HEK293 (cell line): ENCODE measurements at regions not wholly inside any gene's neighbourhood (a gene's known extent, or its start where the extent isn't known, plus 50 kb on each side); places are given as distances from the start of the nearest gene placed in this dataset.
A peak's percentile ranks its signal among the peaks of the same experiment; 100 is the strongest.

Experiments used
- CTCF ChIA-PET: fragments of 350-600 bp; formaldehyde crosslinking; extraction: SDS; loops from one replicate; lab custom pipeline; 2021; ENCODE audit warnings: antibody characterized with exemption; lab: Yijun Ruan, JAX
- POLR2A ChIA-PET: fragments of 300-600 bp; formaldehyde crosslinking; extraction: SDS; loops from one replicate; lab custom pipeline; 2020; ENCODE audit warnings: antibody characterized with exemption, inconsistent platforms; lab: Yijun Ruan, JAX
- H3K27ac ChIP-seq: fragments of 200-500 bp; sonication (Bioruptor generic); 2 replicates; pipeline ENCODE4 v1.5.1; 2014; ENCODE audit warnings: low read depth, low read length, control low read depth, inconsistent platforms; ENCODE audit errors: extremely low read depth
- H3K36me3 ChIP-seq, 2 experiments: fragments of 200-500 bp in 1 of 2; sonication (Bioruptor generic) in 1 of 2; 1 replicate in 1 of 2; 2 replicates in 1 of 2; pipeline ENCODE4 v1.5.1; 2014 to 2017; ENCODE audit warnings: inconsistent platforms in 2 of 2, low read length in 2 of 2; ENCODE audit not compliant: control insufficient read depth in 2 of 2, insufficient read depth in 1 of 2
- H3K4me1 ChIP-seq: fragments of 200-500 bp; sonication (Bioruptor generic); 2 replicates; pipeline ENCODE4 v1.5.1; 2014; ENCODE audit warnings: mild to moderate bottlenecking, low read length, inconsistent platforms; ENCODE audit not compliant: control insufficient read depth, insufficient read depth
- H3K4me3 ChIP-seq: 2 replicates; pipeline ENCODE4 v1.5.1; 2011; ENCODE audit warnings: low read depth, mild to moderate bottlenecking, control low read depth, low read length, moderate library complexity
- H3K9me3 ChIP-seq: fragments of 200-500 bp; sonication (Bioruptor generic); 2 replicates; pipeline ENCODE4 v1.5.1; 2014; ENCODE audit warnings: low read depth, low read length, inconsistent platforms; ENCODE audit not compliant: control insufficient read depth, insufficient read depth
- GLI2 ChIP-seq: fragments of 450-650 bp; formaldehyde crosslinking; IDR thresholded peaks from 2 replicates; pipeline ENCODE4; 2017; ENCODE audit warnings: missing biosample characterization, missing genetic modification characterization, low read depth, borderline replicate concordance
- GLI4 ChIP-seq: fragments of 450-650 bp; formaldehyde crosslinking; IDR thresholded peaks from 2 replicates; pipeline ENCODE4 v1.5.1; 2016; ENCODE audit warnings: missing biosample characterization, missing genetic modification characterization
- WT1 ChIP-seq: fragments of 450-650 bp; formaldehyde crosslinking; IDR thresholded peaks from 2 replicates; pipeline ENCODE4 v1.5.1; 2016; ENCODE audit warnings: missing biosample characterization, missing genetic modification characterization
- YY2 ChIP-seq: fragments of 450-650 bp; formaldehyde crosslinking; IDR thresholded peaks from 2 replicates; pipeline ENCODE4 v1.5.1; 2016; ENCODE audit warnings: missing biosample characterization, missing genetic modification characterization
- ZNF121 ChIP-seq: fragments of 450-650 bp; formaldehyde crosslinking; IDR thresholded peaks from 2 replicates; pipeline ENCODE4 v1.5.1; 2016; ENCODE audit warnings: missing biosample characterization, missing genetic modification characterization
- ZNF157 ChIP-seq: fragments of 450-650 bp; formaldehyde crosslinking; IDR thresholded peaks from 2 replicates; pipeline ENCODE4 v1.5.1; 2016; ENCODE audit warnings: missing biosample characterization, missing genetic modification characterization
- ZNF16 ChIP-seq: fragments of 450-650 bp; formaldehyde crosslinking; IDR thresholded peaks from 2 replicates; pipeline ENCODE4 v1.5.1; 2016; ENCODE audit warnings: low read depth, missing biosample characterization, missing genetic modification characterization
- ZNF175 ChIP-seq: fragments of 450-650 bp; formaldehyde crosslinking; IDR thresholded peaks from 2 replicates; pipeline ENCODE4 v1.5.1; 2016; ENCODE audit warnings: missing biosample characterization, missing genetic modification characterization
- ZNF248 ChIP-seq: fragments of 450-650 bp; formaldehyde crosslinking; IDR thresholded peaks from 2 replicates; pipeline ENCODE4 v1.5.1; 2017; ENCODE audit warnings: missing biosample characterization, missing genetic modification characterization
- ZNF266 ChIP-seq: fragments of 450-650 bp; formaldehyde crosslinking; IDR thresholded peaks from 2 replicates; pipeline ENCODE4 v1.5.1; 2016; ENCODE audit warnings: missing biosample characterization, missing genetic modification characterization, low read depth
- ZNF302 ChIP-seq: fragments of 450-650 bp; formaldehyde crosslinking; IDR thresholded peaks from 2 replicates; pipeline ENCODE4 v1.5.1; 2016; ENCODE audit warnings: missing biosample characterization, missing genetic modification characterization, low read depth
- ZNF341 ChIP-seq: fragments of 450-650 bp; formaldehyde crosslinking; IDR thresholded peaks from 2 replicates; pipeline ENCODE4; 2016; ENCODE audit warnings: low read depth, missing biosample characterization, missing genetic modification characterization
- ZNF366 ChIP-seq: fragments of 450-650 bp; formaldehyde crosslinking; conservative IDR thresholded peaks from 2 replicates; pipeline ENCODE4 v1.5.1; 2016; ENCODE audit warnings: missing biosample characterization, missing genetic modification characterization
- ZNF398 ChIP-seq: fragments of 450-650 bp; formaldehyde crosslinking; IDR thresholded peaks from 2 replicates; pipeline ENCODE4 v1.5.1; 2017; ENCODE audit warnings: missing biosample characterization, missing genetic modification characterization
- ZNF423 ChIP-seq: fragments of 450-650 bp; formaldehyde crosslinking; IDR thresholded peaks from 2 replicates; pipeline ENCODE4 v1.5.1; 2016; ENCODE audit warnings: missing biosample characterization, missing genetic modification characterization
- ZNF426 ChIP-seq: fragments of 450-650 bp; formaldehyde crosslinking; IDR thresholded peaks from 2 replicates; pipeline ENCODE4 v1.5.1; 2017; ENCODE audit warnings: missing biosample characterization, missing genetic modification characterization, mild to moderate bottlenecking, inconsistent platforms, moderate library complexity
- ZNF501 ChIP-seq: fragments of 450-650 bp; formaldehyde crosslinking; IDR thresholded peaks from 2 replicates; pipeline ENCODE4 v1.5.1; 2016; ENCODE audit warnings: missing biosample characterization, missing genetic modification characterization
- ZNF510 ChIP-seq: fragments of 450-650 bp; formaldehyde crosslinking; IDR thresholded peaks from 2 replicates; pipeline ENCODE4 v1.5.1; 2018; ENCODE audit warnings: mild to moderate bottlenecking, missing genetic modification characterization, missing biosample characterization; ENCODE audit not compliant: insufficient replicate concordance
- ZNF514 ChIP-seq: fragments of 450-650 bp; formaldehyde crosslinking; IDR thresholded peaks from 2 replicates; pipeline ENCODE4 v1.5.1; 2016; ENCODE audit warnings: missing biosample characterization, missing genetic modification characterization
- ZNF530 ChIP-seq: fragments of 450-650 bp; formaldehyde crosslinking; IDR thresholded peaks from 2 replicates; pipeline ENCODE4 v1.5.1; 2016; ENCODE audit warnings: low read depth, missing biosample characterization, missing genetic modification characterization
- ZNF571 ChIP-seq: fragments of 450-650 bp; formaldehyde crosslinking; IDR thresholded peaks from 2 replicates; pipeline ENCODE4 v1.5.0; 2017; ENCODE audit warnings: missing biosample characterization, missing genetic modification characterization
- ZNF610 ChIP-seq: fragments of 450-650 bp; formaldehyde crosslinking; IDR thresholded peaks from 2 replicates; pipeline ENCODE4 v1.5.1; 2016; ENCODE audit warnings: missing biosample characterization, missing genetic modification characterization, borderline replicate concordance
- ZNF626 ChIP-seq: fragments of 450-650 bp; sonication (Bioruptor Pico); formaldehyde crosslinking; IDR thresholded peaks from 2 replicates; pipeline ENCODE4 v1.5.1; 2018; ENCODE audit warnings: missing biosample characterization, missing genetic modification characterization, inconsistent platforms
- ZNF658 ChIP-seq: fragments of 450-650 bp; formaldehyde crosslinking; IDR thresholded peaks from 2 replicates; pipeline ENCODE4; 2016; ENCODE audit warnings: missing biosample characterization, missing genetic modification characterization
- ZNF677 ChIP-seq: fragments of 450-650 bp; IDR thresholded peaks from 2 replicates; pipeline ENCODE4 v1.5.0; 2018; ENCODE audit warnings: missing biosample characterization, mild to moderate bottlenecking, missing genetic modification characterization, moderate library complexity
- ZNF76 ChIP-seq: fragments of 450-650 bp; formaldehyde crosslinking; IDR thresholded peaks from 2 replicates; pipeline ENCODE4; 2016; ENCODE audit warnings: low read depth, missing biosample characterization, missing genetic modification characterization, borderline replicate concordance
- ZNF791 ChIP-seq: fragments of 450-650 bp; formaldehyde crosslinking; IDR thresholded peaks from 2 replicates; pipeline ENCODE4 v1.5.1; 2016; ENCODE audit warnings: missing biosample characterization, missing genetic modification characterization
- ZNF830 ChIP-seq: fragments of 450-650 bp; IDR thresholded peaks from 2 replicates; pipeline ENCODE4 v1.5.0; 2018; ENCODE audit warnings: missing biosample characterization, missing genetic modification characterization, low read depth, mild to moderate bottlenecking, moderate library complexity
- TF ChIP-seq, protein P1 (sequence below): fragments of 450-650 bp; formaldehyde crosslinking; IDR thresholded peaks from 2 replicates; pipeline ENCODE4 v1.5.1; 2016; ENCODE audit warnings: missing biosample characterization, missing genetic modification characterization

DNA sequence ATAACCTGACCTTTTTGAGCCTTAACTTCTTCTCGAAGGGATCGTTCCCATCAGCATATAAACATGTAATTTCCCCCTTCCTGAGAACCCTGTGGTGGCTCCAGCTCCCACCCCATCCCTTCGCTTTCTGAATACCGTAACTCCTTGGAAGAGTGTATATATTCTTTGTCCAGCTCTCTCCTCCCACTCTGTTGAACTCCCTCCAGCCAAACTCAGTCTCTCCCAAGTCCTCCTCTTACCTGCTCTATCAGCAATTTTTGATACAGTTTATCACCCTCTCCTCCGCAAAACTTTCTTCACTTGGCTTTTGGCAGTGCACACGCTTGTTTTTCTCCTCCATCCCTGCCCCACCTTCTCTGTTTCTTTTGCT, 109.9 kb upstream of the SLC25A33 start:
- CTCF ChIA-PET = interaction anchor here (0.6 to 0.7 kb wide), 3 partner anchors 9 to 161 kb away, joined by 3 read pairs; no protein-coding TSS in a partner anchor
- POLR2A ChIA-PET = interaction anchor here (0.6 kb wide), 1 partner anchor 16 kb away, joined by 6 read pairs; no protein-coding TSS in a partner anchor
- H3K27ac ChIP-seq = peak overlapping the region; percentile 8; the same call in 1 of the 2 replicates

DNA sequence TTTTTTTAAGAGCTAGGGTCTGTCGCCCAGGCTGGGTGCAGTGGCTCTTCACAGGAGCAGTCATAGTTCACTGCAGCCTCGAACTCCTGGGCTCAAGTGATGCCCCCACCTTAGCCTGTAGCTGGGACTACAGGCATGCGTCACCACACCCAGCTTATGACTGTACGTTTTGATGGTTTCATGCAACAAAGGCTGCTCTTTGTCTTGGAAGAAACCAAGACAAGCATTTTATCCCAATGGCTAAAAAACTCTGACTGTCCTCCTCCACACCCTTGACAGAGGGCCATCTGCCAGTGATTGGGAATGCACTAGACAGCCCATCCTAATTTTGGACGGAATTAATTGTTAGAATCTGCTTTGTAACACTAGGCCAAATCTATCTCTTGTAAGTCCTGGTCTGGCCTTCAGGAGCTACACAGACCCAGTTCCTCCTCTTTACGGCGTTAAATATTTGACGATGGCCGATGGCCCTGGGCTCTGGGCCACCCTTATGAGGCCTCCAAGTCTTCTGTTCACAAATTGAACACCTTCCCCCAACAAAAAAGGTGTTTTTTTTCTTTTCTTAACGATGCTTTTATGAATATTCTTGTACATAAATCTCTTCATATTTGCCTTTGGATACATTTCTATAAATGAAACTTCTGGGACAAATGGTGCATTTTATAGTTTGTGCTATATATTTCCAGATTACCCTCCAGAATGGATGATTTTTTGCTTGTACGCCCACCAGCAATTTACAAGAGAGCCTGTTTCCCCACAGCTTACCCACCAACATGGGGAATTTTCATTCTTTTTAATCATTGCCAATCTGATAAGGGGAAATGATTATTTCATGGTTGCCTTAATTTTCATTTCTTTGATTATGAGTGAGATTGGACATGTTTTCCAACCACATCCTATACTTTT, 104.8 kb upstream of the SLC25A33 start:
- no peaks in the 10 kb centered on the region for H3K9me3 ChIP-seq
- H3K4me1 ChIP-seq = peaks cover under 1% of the 10 kb centered on the region; the same call in 1 of the 2 replicates
- TF ChIP-seq ZNF791 (tag by site-specific recombination) = no peak
- no peak for TF ChIP-seq ZNF571
- no peak for TF ChIP-seq ZNF266 (tag by site-specific recombination)
- TF ChIP-seq ZNF423 (tag by site-specific recombination) = no peak
- no peak for TF ChIP-seq ZNF76
- TF ChIP-seq ZNF302 = no peak
- TF ChIP-seq ZNF830 (tag by site-specific recombination) = no peak
- no peak for TF ChIP-seq YY2
- no peak overlapping the region for H3K27ac ChIP-seq
- H3K36me3 ChIP-seq = no peaks in the 10 kb centered on the region
- CTCF ChIA-PET = interaction anchor here (0.6 to 1.7 kb wide), 3 partner anchors 21 to 75 kb away, joined by 3 to 6 read pairs (median 4); no protein-coding TSS in a partner anchor
- POLR2A ChIA-PET = interaction anchor here (1.1 kb wide), 1 partner anchor 12 kb away, joined by 4 read pairs; no protein-coding TSS in a partner anchor
- no peak overlapping the region for H3K4me3 ChIP-seq

More for the DNA sequence above, 109.9 kb upstream of the SLC25A33 start:
- TF ChIP-seq ZNF366 (tag by site-specific recombination) (0 out of 2 replicates have a peak, but pooled peaks have one; percentile 10), ZNF16 (tag by site-specific recombination) (no peak)
- Histone ChIP-seq H3K9me3 (no peaks in the 10 kb centered on the region), H3K36me3 (no peaks in the 10 kb centered on the region), H3K4me3 (peak overlapping the region; percentile 50), H3K4me1 (peaks cover 4% of the 10 kb centered on the region; the same call in 1 of the 2 replicates)

DNA sequence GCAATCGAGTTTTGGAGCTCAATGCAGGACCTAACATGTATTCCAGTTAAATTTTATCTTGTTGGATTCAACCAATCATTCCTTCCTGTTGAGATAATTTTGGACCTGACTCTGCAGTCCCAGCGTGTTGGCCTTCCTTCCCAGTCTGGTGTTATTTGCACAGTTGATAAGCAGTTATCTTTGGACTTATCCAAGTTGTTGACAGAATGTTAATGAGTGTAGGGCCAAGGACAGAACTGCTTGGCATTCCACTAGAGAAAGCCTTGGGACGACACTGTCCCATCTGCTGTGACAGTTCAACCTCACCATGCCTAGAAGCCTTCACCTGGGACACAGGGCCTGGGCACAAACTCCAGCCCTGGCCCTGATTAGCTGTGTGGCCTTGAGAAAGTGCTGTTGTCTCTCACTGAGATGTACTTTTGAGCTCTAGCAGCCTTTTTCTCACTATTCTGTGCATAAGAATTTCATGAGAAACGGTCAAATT, 104.1 kb upstream of the SLC25A33 start:
- Histone ChIP-seq H3K27ac (no peak overlapping the region), H3K4me3 (no peak overlapping the region), H3K9me3 (no peaks in the 10 kb centered on the region), H3K4me1 (no peaks in the 10 kb centered on the region), H3K36me3 (no peaks in the 10 kb centered on the region)
- POLR2A ChIA-PET = interaction anchor here (1.1 kb wide), 1 partner anchor 12 kb away, joined by 4 read pairs; no protein-coding TSS in a partner anchor
- no peak for TF ChIP-seq ZNF514 (tag by site-specific recombination)
- no peak for TF ChIP-seq ZNF157 (tag by site-specific recombination)
- TF ChIP-seq ZNF510 (tag by site-specific recombination) = no peak
- no peak for TF ChIP-seq ZNF426 (tag by site-specific recombination)
- no peak for TF ChIP-seq GLI2
- TF ChIP-seq ZNF398 (tag by site-specific recombination) = no peak
- no peak for TF ChIP-seq ZNF121
- no peak for TF ChIP-seq ZNF610
- TF ChIP-seq ZNF658 (tag by site-specific recombination) = no peak
- no peak for TF ChIP-seq GLI4
- no peak for TF ChIP-seq ZNF677 (tag by site-specific recombination)
- TF ChIP-seq ZNF248 = no peak
- no peak for TF ChIP-seq ZNF530 (tag by site-specific recombination)
- TF ChIP-seq, protein P1, sequence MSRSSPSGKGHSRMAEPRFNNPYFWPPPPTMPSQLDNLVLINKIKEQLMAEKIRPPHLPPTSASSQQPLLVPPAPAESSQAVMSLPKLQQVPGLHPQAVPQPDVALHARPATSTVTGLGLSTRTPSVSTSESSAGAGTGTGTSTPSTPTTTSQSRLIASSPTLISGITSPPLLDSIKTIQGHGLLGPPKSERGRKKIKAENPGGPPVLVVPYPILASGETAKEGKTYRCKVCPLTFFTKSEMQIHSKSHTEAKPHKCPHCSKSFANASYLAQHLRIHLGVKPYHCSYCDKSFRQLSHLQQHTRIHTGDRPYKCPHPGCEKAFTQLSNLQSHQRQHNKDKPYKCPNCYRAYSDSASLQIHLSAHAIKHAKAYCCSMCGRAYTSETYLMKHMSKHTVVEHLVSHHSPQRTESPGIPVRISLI (tag by site-specific recombination) = no peak
- no peak for TF ChIP-seq ZNF175 (tag by site-specific recombination)
- no peak for TF ChIP-seq ZNF341 (tag by site-specific recombination)
- TF ChIP-seq WT1 (tag by site-specific recombination) = no peak
- no peak for TF ChIP-seq ZNF626 (tag by site-specific recombination)
- no peak for TF ChIP-seq ZNF501
- CTCF ChIA-PET = interaction anchor here (0.6 kb wide), 1 partner anchor 74 kb away, joined by 3 read pairs; no protein-coding TSS in a partner anchor
